A673 (cell line): ENCODE measurements at regions not wholly inside any gene's neighbourhood (a gene's known extent, or its start where the extent isn't known, plus 50 kb on each side); places are given as distances from the start of the nearest gene placed in this dataset.

Experiments used
- EZH2 ChIP-seq: fragments of 200-600 bp; sonication (generic); IDR thresholded peaks from 2 replicates; pipeline ENCODE4 v1.6.1; 2017; ENCODE audit warnings: borderline replicate concordance, low read depth, mild to moderate bottlenecking, mixed read lengths, antibody characterized with exemption, low read length; ENCODE audit not compliant: poor library complexity, severe bottlenecking
- TF ChIP-seq, protein P1 (sequence below): fragments of 300-800, 200-600 bp; sonication (generic); conservative IDR thresholded peaks from 2 replicates; pipeline ENCODE4 v1.5.1; 2017; ENCODE audit warnings: low read depth, mild to moderate bottlenecking, antibody characterized with exemption, low read length, moderate library complexity, mixed read lengths

DNA sequence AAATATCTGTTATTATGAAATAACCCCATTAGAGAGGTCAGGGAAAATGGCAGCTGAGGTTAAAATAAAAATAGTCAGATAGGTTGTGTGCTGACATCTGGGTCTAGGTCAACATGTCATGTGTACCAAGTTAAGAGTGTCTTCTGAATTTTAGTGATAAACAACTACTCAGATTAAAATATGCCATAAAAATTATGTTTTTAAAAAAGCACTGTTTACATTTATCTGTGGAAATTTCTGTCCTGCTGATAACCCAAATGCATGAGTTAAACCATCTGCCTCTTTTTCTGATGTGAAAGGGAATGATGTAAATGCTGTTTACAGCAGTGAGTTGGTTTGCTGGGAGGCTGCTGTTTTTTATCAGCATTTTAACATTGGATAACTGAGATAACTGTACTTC lies 361.2 kb upstream of the TARS1 start:
- TF ChIP-seq, protein P1, sequence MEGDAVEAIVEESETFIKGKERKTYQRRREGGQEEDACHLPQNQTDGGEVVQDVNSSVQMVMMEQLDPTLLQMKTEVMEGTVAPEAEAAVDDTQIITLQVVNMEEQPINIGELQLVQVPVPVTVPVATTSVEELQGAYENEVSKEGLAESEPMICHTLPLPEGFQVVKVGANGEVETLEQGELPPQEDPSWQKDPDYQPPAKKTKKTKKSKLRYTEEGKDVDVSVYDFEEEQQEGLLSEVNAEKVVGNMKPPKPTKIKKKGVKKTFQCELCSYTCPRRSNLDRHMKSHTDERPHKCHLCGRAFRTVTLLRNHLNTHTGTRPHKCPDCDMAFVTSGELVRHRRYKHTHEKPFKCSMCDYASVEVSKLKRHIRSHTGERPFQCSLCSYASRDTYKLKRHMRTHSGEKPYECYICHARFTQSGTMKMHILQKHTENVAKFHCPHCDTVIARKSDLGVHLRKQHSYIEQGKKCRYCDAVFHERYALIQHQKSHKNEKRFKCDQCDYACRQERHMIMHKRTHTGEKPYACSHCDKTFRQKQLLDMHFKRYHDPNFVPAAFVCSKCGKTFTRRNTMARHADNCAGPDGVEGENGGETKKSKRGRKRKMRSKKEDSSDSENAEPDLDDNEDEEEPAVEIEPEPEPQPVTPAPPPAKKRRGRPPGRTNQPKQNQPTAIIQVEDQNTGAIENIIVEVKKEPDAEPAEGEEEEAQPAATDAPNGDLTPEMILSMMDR, result no peak
- TF ChIP-seq EZH2, result no peak
